GM18517 (cell line): ENCODE measurements at regions not wholly inside any gene's neighbourhood (a gene's known extent, or its start where the extent isn't known, plus 50 kb on each side); places are given as distances from the start of the nearest gene placed in this dataset.

Experiments used
- ATAC-seq: cut with Tn5 transposase; IDR thresholded peaks from one replicate; pipeline ENCODE4 v1.9.1; 2021; ENCODE audit warnings: mild to moderate bottlenecking, moderate library complexity; ENCODE audit not compliant: unreplicated experiment

GRCh38 chr12:93149229-93149628, 220.1 kb upstream of the EEA1 start:
- ATAC-seq: no peak

- ATAC-seq: no peak
Measured at GRCh38 chr12:93151079-93151762, 222.1 kb upstream of the EEA1 start.

GRCh38 chr12:93152617-93153016, 223.5 kb upstream of the EEA1 start:
- no peak for ATAC-seq

GRCh38 chr12:93153321-93153720, 224.2 kb upstream of the EEA1 start:
- no peak for ATAC-seq

GRCh38 chr12:93154096-93154728, 223.5 kb upstream of the NUDT4 start:
- no peak for ATAC-seq

- ATAC-seq: no peak
Measured at GRCh38 chr12:93154753-93155480, 222.8 kb upstream of the NUDT4 start.

GRCh38 chr12:93156086-93156716, 221.5 kb upstream of the NUDT4 start:
- ATAC-seq: no peak

GRCh38 chr12:93157279-93157678, 220.4 kb upstream of the NUDT4 start:
- no peak for ATAC-seq

GRCh38 chr12:93158065-93158843, 219.5 kb upstream of the NUDT4 start:
- no peak for ATAC-seq

- ATAC-seq: no peak
Measured at GRCh38 chr12:93163260-93164036, 214.3 kb upstream of the NUDT4 start.

GRCh38 chr12:93164103-93164880, 213.4 kb upstream of the NUDT4 start:
- no peak for ATAC-seq

GRCh38 chr12:93165384-93165932, 212.3 kb upstream of the NUDT4 start:
- ATAC-seq: no peak

GRCh38 chr12:93166541-93167307, 211.0 kb upstream of the NUDT4 start:
- peak; percentile 84 for ATAC-seq

- peak; percentile 11 for ATAC-seq
Measured at GRCh38 chr12:93167331-93167730, 210.4 kb upstream of the NUDT4 start.

- ATAC-seq: peak; percentile 55
Measured at GRCh38 chr12:93167841-93168492, 209.8 kb upstream of the NUDT4 start.

GRCh38 chr12:93168751-93169150, 209.0 kb upstream of the NUDT4 start:
- no peak for ATAC-seq

GRCh38 chr12:93169536-93169935, 208.2 kb upstream of the NUDT4 start:
- no peak for ATAC-seq

- ATAC-seq: no peak
Measured at GRCh38 chr12:93170928-93171327, 206.8 kb upstream of the NUDT4 start.
